ENCODE measurements at regions not wholly inside any gene's neighbourhood (a gene's known extent, or its start where the extent isn't known, plus 50 kb on each side); places are given as distances from the start of the nearest gene placed in this dataset.
"Not testable (repeated sequence)": the region's sequence is repeated elsewhere in the genome, so short reads cannot be mapped to it uniquely, and the experiment has no call there.

- DNase-seq: no peak
Measured at GRCh38 chr6:14468647-14469321, 351.2 kb downstream of the CD83 start.

DNA sequence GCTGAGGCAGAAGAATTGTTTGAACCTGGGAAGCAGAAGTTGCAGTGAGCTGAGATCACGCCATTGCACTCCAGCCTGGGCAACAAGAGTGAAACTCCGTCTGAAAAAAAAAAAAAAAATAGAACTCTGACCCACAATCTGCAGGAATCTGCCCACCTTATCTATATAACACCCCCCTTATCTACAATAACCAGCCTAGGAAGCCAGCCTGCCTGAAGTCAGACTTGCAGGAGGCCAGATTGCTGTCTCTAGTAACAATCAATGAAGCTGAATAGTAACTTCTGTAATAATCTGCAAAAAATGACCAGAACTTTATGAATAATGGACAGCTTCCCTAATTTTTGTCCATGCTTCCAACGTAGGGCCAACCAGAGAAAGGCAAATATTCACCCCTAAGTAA lies 352.5 kb downstream of the CD83 start:
- DNase-seq: no peak

- no peak for DNase-seq
Measured at GRCh38 chr6:14470671-14471070, 353.1 kb downstream of the CD83 start.

GRCh38 chr6:14472255-14472985 lies 354.8 kb downstream of the CD83 start:
- DNase-seq: no peak

GRCh38 chr6:14472986-14473337 lies 355.4 kb downstream of the CD83 start:
- DNase-seq: no peak

GRCh38 chr6:14474816-14475215 lies 357.2 kb downstream of the CD83 start:
- DNase-seq: no peak

GRCh38 chr6:14475306-14475705 lies 357.7 kb downstream of the CD83 start:
- DNase-seq: no peak

DNA sequence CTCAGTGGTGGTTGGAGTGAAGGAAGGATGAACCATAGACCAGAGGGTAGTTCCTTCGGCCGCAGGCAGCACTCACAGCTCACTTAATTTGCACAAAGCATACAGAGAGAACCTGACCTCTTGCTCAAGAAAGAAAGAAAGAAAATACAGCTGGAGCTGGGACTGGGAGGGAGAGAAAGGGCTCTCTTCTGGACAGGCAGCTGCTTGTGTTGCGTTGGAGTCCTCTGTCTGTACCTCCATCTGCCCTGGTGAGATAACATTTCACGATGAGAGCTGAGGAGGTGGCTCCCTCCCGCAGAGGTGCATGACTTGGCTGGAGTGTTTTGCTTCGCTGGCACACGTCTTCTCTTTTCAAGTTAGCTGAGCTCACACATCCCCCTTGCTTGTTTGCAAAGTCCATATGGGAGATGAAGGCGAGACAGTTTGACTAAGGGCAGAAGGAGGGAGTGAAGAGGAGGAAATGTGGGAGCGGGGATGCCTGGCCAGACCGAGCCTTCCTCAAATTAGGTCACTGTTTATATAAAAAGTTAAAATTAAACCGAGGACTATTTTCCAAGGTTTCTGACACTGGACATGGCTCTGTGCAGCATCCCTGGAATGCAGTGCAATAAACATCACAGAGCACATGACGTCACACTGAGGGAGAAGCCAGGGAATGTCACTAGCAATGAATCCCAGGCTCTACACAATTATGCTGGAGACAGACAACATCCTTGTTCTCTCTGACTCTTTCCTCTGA lies 359.4 kb downstream of the CD83 start:
- no peak for DNase-seq

DNA sequence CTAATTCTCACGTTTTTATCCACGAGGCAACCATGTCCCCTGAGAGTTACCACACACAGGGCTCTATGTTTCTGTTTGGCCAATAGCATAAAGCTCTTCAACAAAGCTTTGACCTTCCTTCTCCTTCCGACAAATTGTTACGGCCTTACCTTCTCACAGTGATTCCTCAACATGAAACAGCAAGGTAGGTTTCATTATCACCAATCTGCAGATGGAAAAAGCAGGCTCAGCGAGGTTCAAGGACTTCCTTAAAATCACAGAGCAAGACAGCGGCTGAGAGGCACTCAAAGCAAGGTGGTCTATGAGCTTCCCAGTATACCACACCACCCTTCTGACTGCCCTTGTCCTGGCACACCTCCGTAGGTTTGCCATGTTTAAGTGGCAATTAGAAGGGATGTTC lies 360.0 kb downstream of the CD83 start:
- DNase-seq: no peak

- no peak for DNase-seq
Measured at GRCh38 chr6:14478381-14479225, 361.0 kb downstream of the CD83 start.

DNA sequence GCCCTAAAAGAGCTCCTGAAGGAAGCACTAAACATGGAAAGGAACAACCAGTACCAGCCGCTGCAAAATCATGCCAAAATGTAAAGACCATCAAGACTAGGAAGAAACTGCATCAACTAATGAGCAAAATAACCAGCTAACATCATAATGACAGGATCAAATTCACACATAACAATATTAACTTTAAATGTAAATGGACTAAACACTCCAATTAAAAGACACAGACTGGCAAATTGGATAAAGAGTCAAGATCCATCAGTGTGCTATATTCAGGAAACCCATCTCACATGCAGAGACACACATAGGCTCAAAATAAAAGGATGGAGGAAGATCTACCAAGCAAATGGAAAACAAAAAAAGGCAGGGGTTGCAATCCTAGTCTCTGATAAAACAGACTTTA lies 364.4 kb downstream of the CD83 start:
- DNase-seq: not testable (repeated sequence)

DNA sequence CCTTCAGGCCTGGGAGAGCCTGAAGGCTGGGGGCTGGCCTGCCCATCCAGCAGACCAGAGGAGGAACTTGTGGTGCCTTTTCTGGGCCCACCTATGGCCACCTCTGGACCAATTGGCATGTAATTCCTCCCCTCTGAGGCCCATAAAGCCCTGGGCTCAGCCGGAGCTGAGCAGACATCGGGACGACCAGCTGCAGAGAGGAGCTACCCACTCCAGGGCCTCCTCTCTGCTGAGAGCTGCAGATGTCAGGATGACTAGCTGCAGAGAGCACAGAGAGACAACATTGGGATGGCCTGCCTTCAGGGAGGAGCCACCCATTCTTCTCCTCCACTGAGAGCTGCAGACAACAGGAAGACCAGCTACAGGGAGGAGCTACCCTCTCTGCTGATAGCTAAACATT lies 370.1 kb downstream of the CD83 start:
- DNase-seq: no peak

GRCh38 chr6:14488180-14488579 lies 370.6 kb downstream of the CD83 start:
- no peak for DNase-seq

- DNase-seq: no peak
Measured at GRCh38 chr6:14489445-14489844, 371.9 kb downstream of the CD83 start.

DNA sequence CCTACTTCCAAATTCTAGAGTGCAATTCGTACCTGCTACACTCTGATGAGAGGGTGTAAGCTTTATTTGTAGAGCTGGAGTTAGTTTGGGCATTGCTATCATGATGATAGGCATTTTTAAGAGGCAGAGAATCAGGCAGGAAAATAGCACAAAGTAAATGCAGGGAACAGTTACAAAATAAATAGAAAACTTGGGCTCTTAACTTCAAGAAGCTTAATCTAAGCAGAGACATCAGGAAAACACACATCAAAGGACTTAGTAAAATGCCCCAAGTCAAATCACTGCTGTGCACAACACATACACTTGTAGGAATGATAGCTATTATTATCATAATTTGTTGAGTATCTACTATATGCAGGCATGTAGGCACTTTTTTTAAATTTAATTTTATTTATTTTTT lies 381.2 kb downstream of the CD83 start:
- no peak for DNase-seq

GRCh38 chr6:14499309-14499708 lies 381.7 kb downstream of the CD83 start:
- no peak for DNase-seq

GRCh38 chr6:14499841-14500240 lies 382.3 kb downstream of the CD83 start:
- DNase-seq: no peak

DNA sequence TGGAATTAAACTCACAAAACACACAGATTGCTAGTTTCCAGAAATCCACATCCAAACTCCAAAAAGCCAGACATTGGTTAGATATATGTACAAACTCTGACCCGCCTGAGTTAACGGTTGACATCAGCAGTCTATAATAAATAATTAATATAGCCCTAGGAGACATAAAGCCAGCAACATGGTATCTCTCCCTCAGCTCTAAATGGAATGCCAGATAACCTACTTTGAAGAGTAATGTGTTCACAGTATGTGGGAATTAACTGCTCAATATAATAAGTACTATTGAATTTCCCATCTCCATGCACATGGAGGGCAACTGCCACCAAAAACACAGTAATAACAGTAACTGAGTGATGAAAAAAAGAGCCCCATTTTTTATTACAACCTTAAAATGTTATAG lies 383.2 kb downstream of the CD83 start:
- DNase-seq: no peak

DNA sequence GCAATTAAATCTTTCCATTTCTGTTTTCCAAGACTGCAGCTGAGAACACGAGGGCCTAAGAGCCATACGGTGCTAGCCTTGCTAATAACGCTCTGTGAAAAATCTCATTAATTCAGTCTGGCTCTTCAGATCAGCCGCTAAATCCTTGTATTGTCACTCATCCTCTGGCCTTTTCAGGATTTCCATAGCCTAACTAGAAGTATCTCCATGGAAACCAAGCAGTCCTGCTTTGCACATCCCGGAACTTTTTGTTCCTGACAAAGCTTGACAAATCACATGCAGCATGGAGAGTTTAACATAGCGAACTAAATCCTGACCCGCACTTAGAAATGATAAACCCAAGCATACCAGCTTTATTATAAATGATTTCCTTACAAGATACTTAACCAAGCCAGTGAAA lies 383.7 kb downstream of the CD83 start:
- no peak for DNase-seq

DNA sequence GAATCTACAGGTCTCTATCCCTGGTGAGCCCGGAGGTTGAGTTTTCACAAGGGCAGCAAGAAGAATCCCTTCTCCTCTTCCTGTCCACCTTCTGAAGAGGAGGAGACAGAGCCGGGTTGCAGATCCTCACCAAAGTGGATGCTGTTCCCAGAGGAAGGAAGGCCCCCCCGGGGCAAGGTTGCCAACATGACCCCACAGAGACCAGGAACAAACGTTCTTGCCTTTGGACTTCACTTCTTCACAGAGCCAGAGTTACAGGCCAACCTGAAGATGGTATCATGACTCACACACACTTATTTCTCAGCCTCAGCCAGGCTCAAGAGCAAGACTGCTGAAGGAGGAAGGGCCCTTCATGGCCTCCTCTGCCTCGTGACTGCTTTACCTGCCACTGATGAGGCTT lies 384.3 kb downstream of the CD83 start:
- DNase-seq: no peak

- no peak for DNase-seq
Measured at GRCh38 chr6:14502551-14502950, 385.0 kb downstream of the CD83 start.

DNA sequence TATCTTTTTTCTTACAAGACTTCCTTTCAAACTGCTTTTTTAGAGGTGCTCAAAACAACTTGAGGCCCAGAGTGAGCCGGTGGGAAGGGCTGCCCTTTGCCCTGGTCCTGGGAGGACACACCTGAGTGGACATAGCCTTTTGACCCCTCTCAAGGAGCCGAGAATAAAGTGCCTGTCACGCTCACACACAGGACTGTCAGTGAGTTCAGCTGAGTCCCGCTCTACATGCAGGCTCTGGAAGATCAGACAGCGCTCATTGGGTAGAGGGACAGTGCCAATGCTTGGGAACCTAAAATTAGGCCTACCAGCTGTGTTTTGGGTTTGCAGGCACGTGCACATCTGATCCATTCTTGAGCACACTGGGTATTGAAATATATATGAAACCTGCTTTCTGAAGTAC lies 387.8 kb downstream of the CD83 start:
- no peak for DNase-seq

GRCh38 chr6:14506656-14507246 lies 389.2 kb downstream of the CD83 start:
- no peak for DNase-seq
